ENCODE measurements at regions not wholly inside any gene's neighbourhood (a gene's known extent, or its start where the extent isn't known, plus 50 kb on each side); places are given as distances from the start of the nearest gene placed in this dataset.

- no peak for DNase-seq
- Mint-ChIP-seq H3K4me3 (ENCODE audit: unreplicated experiment) (no peak overlapping the region), H3K27me3 (ENCODE audit: unreplicated experiment) (no peaks in the 10 kb centered on the region), H3K9me3 (ENCODE audit: unreplicated experiment) (peaks cover 2% of the 10 kb centered on the region), H3K4me1 (ENCODE audit: low read depth, unreplicated experiment) (no peaks in the 10 kb centered on the region), H3K36me3 (ENCODE audit: unreplicated experiment) (no peaks in the 10 kb centered on the region), H3K27ac (ENCODE audit: unreplicated experiment) (no peak overlapping the region)
- TF ChIP-seq CTCF (IDR thresholded peaks at IDR 0.05; ENCODE audit: partially characterized antibody, unreplicated experiment), result no peak
These were observed 207.2 kb upstream of the PRSS1 start for GRCh38 chr7:142542105-142542504.

DNA sequence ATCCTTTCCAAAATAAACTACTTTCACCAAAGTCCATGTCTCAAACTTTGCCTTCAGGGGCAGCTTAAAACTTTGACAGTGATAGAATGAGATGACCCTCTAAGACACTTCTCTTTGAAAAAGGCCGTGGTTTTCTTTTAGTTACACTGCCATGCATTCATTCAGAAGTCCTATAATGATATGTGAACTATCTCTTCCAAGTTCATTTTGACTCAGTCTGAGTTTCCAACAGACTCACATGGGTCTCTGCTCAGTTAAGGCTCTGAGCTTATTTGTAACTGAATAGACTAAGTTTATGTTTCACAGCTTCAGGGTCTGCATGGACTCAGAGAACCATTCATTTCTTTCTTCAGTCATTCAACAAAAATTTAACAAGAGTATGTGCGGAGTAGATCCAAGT, 208.9 kb upstream of the PRSS1 start:
- TF ChIP-seq CTCF (IDR thresholded peaks at IDR 0.05; ENCODE audit: partially characterized antibody, unreplicated experiment), result no peak

GRCh38 chr7:142539901-142540300, 209.4 kb upstream of the PRSS1 start:
- Mint-ChIP-seq H3K36me3 (ENCODE audit: unreplicated experiment) (no peaks in the 10 kb centered on the region), H3K27ac (ENCODE audit: unreplicated experiment) (no peak overlapping the region), H3K4me1 (ENCODE audit: low read depth, unreplicated experiment) (peaks cover 4% of the 10 kb centered on the region), H3K4me3 (ENCODE audit: unreplicated experiment) (no peak overlapping the region), H3K9me3 (ENCODE audit: unreplicated experiment) (peaks cover under 1% of the 10 kb centered on the region), H3K27me3 (ENCODE audit: unreplicated experiment) (no peaks in the 10 kb centered on the region)
- no peak for DNase-seq
- no peak for TF ChIP-seq CTCF (IDR thresholded peaks at IDR 0.05; ENCODE audit: partially characterized antibody, unreplicated experiment)

More for the DNA sequence above, 208.9 kb upstream of the PRSS1 start:
- H3K4me1 Mint-ChIP-seq (ENCODE audit: low read depth, unreplicated experiment), result no peaks in the 10 kb centered on the region
- no peak overlapping the region for H3K4me3 Mint-ChIP-seq (ENCODE audit: unreplicated experiment)
- H3K27ac Mint-ChIP-seq (ENCODE audit: unreplicated experiment), result no peak overlapping the region
- no peaks in the 10 kb centered on the region for H3K36me3 Mint-ChIP-seq (ENCODE audit: unreplicated experiment)
- H3K27me3 Mint-ChIP-seq (ENCODE audit: unreplicated experiment), result no peaks in the 10 kb centered on the region
- H3K9me3 Mint-ChIP-seq (ENCODE audit: unreplicated experiment), result peaks cover 2% of the 10 kb centered on the region
- no peak for DNase-seq

DNA sequence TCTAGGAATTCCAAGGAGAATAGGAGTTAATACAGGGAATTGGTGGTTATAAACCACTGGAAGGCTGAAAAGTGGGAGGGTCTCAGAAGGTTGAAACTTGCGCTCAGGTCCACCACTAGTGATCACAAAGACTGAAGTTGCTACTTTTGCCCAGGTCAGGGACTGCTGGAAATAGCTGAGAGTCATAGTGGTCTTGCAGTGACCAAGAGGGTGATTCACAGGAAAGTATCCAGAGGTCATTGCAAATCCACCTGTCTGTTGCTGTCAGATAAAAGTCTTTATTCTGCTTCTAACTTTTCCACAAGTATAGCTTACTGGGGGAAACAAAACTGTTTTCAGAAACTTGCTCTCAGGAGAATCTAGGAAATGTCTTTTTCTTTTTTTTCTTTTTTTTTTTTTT, 211.5 kb upstream of the PRSS1 start:
- Mint-ChIP-seq H3K27ac (ENCODE audit: unreplicated experiment) (no peak overlapping the region), H3K9me3 (ENCODE audit: unreplicated experiment) (no peaks in the 10 kb centered on the region), H3K36me3 (ENCODE audit: unreplicated experiment) (no peaks in the 10 kb centered on the region), H3K4me1 (ENCODE audit: low read depth, unreplicated experiment) (peaks cover 5% of the 10 kb centered on the region), H3K27me3 (ENCODE audit: unreplicated experiment) (no peaks in the 10 kb centered on the region), H3K4me3 (ENCODE audit: unreplicated experiment) (no peak overlapping the region)
- no peak for DNase-seq
- no peak for TF ChIP-seq CTCF (IDR thresholded peaks at IDR 0.05; ENCODE audit: partially characterized antibody, unreplicated experiment)

DNA sequence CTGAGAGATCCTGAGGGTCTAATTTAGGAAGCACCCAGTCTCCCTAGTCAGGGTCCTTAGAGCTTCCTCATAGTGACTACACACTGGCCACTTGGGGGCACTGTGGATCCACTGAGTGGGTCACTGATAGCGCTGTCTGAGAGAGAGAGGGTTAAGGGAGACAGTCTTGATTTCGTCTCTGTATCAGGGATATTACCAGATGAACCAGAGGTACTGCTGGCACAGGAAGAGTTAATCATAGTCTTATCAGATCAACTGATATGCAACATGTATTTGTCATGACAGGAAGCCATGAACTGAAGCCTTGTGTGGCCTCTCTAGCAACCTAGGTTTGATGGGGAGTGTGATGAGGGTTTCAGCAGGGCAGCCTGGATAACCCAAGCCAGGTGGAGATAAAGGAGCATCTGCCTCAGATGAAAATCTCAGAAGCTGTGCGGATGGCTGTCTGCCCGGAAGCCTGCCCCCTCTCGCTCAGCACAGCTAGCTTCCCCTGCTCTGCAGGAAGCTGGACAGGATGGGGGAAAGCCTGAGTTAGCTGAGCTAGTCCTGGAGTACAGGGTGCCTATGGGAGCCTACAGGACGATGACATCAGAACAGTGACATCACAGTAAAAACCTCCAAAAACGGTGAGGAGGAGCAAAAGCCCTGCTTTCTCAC, 214.0 kb upstream of the PRSS1 start:
- Mint-ChIP-seq H3K36me3 (ENCODE audit: unreplicated experiment) (no peaks in the 10 kb centered on the region), H3K27ac (ENCODE audit: unreplicated experiment) (no peak overlapping the region)
- peak; percentile 88 for DNase-seq

More for the DNA sequence above, 214.0 kb upstream of the PRSS1 start:
- peak; percentile 76 for TF ChIP-seq CTCF (IDR thresholded peaks at IDR 0.05; ENCODE audit: partially characterized antibody, unreplicated experiment)
- peaks cover 5% of the 10 kb centered on the region for H3K4me1 Mint-ChIP-seq (ENCODE audit: low read depth, unreplicated experiment)
- H3K27me3 Mint-ChIP-seq (ENCODE audit: unreplicated experiment), result no peaks in the 10 kb centered on the region
- no peaks in the 10 kb centered on the region for H3K9me3 Mint-ChIP-seq (ENCODE audit: unreplicated experiment)
- H3K4me3 Mint-ChIP-seq (ENCODE audit: unreplicated experiment), result peak overlapping the region; percentile 35
